Keratinocyte (primary cell): ENCODE measurements at regions not wholly inside any gene's neighbourhood (a gene's known extent, or its start where the extent isn't known, plus 50 kb on each side); places are given as distances from the start of the nearest gene placed in this dataset.

Source experiments
- DNase-seq: peaks from one replicate; pipeline ENCODE4 v3.0.0-alpha.2; 2011; ENCODE audit warnings: low read depth, missing footprints, low spot score
- FAIRE-seq: peaks from 2 replicates; lab custom pipeline; 2011; peaks lifted over from hg19 to GRCh38; lab: Jason Lieb, UNC
- H2AFZ ChIP-seq: 2 replicates; pipeline ENCODE4 v1.6.0; 2012; ENCODE audit warnings: low read length, control low read depth, inconsistent platforms; ENCODE audit not compliant: control insufficient read depth
- H3K27ac ChIP-seq: 2 replicates; pipeline ENCODE4 v1.5.1; 2011; ENCODE audit warnings: low read length; ENCODE audit not compliant: control insufficient read depth, insufficient read depth
- H3K27me3 ChIP-seq: 3 replicates; pipeline ENCODE4 v1.6.0; 2011; ENCODE audit warnings: low read length; ENCODE audit not compliant: control insufficient read depth, insufficient read depth; ENCODE audit errors: extremely low read depth
- H3K36me3 ChIP-seq, 2 experiments: 2 replicates in 1 of 2; 3 replicates in 1 of 2; pipeline ENCODE4 v1.5.1; 2011; ENCODE audit warnings: low read length in 2 of 2, mild to moderate bottlenecking in 1 of 2; ENCODE audit not compliant: control insufficient read depth in 2 of 2, insufficient read depth in 2 of 2; ENCODE audit errors: extremely low read depth in 1 of 2
- H3K4me1 ChIP-seq: 3 replicates; pipeline ENCODE4 v1.5.1; 2011; ENCODE audit warnings: low read length; ENCODE audit not compliant: control insufficient read depth, insufficient read depth; ENCODE audit errors: extremely low read depth
- H3K4me2 ChIP-seq: 3 replicates; pipeline ENCODE4 v1.6.0; 2011; ENCODE audit warnings: low read depth, low read length; ENCODE audit not compliant: control insufficient read depth, insufficient read depth; ENCODE audit errors: extremely low read depth
- H3K4me3 ChIP-seq, 3 experiments: fragments of 200-600 bp in 1 of 3; sonication (generic) in 1 of 3; 2 replicates in 2 of 3; 3 replicates in 1 of 3; pipeline ENCODE4 v1.5.1; 2011 to 2016; ENCODE audit warnings: low read length in 3 of 3, mild to moderate bottlenecking in 3 of 3, control low read depth in 2 of 3, inconsistent platforms in 1 of 3, low read depth in 1 of 3, mixed read lengths in 1 of 3, mixed run types in 1 of 3, moderate library complexity in 1 of 3; ENCODE audit not compliant: control insufficient read depth in 2 of 3, insufficient read depth in 2 of 3; ENCODE audit errors: extremely low read depth in 1 of 3
- H3K79me2 ChIP-seq: 2 replicates; pipeline ENCODE4 v1.6.0; 2012; ENCODE audit warnings: low read length; ENCODE audit not compliant: control insufficient read depth, insufficient read depth
- H3K9ac ChIP-seq: 3 replicates; pipeline ENCODE4 v1.6.0; 2011; ENCODE audit warnings: low read length; ENCODE audit not compliant: control insufficient read depth, insufficient read depth; ENCODE audit errors: extremely low read depth
- H3K9me1 ChIP-seq: 3 replicates; pipeline ENCODE4 v1.6.0; 2011; ENCODE audit warnings: low read length; ENCODE audit not compliant: control insufficient read depth, insufficient read depth; ENCODE audit errors: extremely low read depth
- H3K9me3 ChIP-seq: 2 replicates; pipeline ENCODE4 v1.5.1; 2012; ENCODE audit warnings: low read depth, low read length; ENCODE audit not compliant: control insufficient read depth
- H4K20me1 ChIP-seq: 3 replicates; pipeline ENCODE4 v1.6.0; 2011; ENCODE audit warnings: low read length; ENCODE audit not compliant: control insufficient read depth, insufficient read depth; ENCODE audit errors: extremely low read depth
- CTCF ChIP-seq, 3 experiments: IDR thresholded peaks in 1 of 3; conservative IDR thresholded peaks in 1 of 3; optimal IDR thresholded peaks in 1 of 3; 2 replicates in 2 of 3; 3 replicates in 1 of 3; pipeline versions ENCODE3 to v1.5.1; 2011; ENCODE audit warnings: low read length in 3 of 3, mild to moderate bottlenecking in 3 of 3, moderate library complexity in 2 of 3, control low read depth in 1 of 3, inconsistent platforms in 1 of 3; ENCODE audit not compliant: insufficient read depth in 2 of 3; ENCODE audit errors: extremely low read depth in 1 of 3
- EZH2 ChIP-seq: IDR thresholded peaks from one replicate; pipeline ENCODE4 v1.6.1; 2012; ENCODE audit warnings: inconsistent platforms, mild to moderate bottlenecking, low read length, moderate library complexity
- dilution Hi-C: fragments of 300-500 bp; cut with MboI; formaldehyde crosslinking; loops from one replicate; pipeline ENCODE4 v1.7.0; 2020; ENCODE audit warnings: low sequenced_read_pairs; ENCODE audit not compliant: extremely low pct_ligation_motif_present

- Histone ChIP-seq H3K4me2 (no peak overlapping the region), H3K36me3 (no peaks in the 10 kb centered on the region), H3K4me1 (no peaks in the 10 kb centered on the region), H3K27me3 (no peaks in the 10 kb centered on the region), H3K4me3 (no peak overlapping the region), H4K20me1 (no peaks in the 10 kb centered on the region), H2AFZ (no peak overlapping the region), H3K9me3 (no peaks in the 10 kb centered on the region), H3K27ac (no peak overlapping the region), H3K79me2 (no peaks in the 10 kb centered on the region), H3K9me1 (no peaks in the 10 kb centered on the region), H3K9ac (no peak overlapping the region)
- dilution Hi-C loops: no loop called here
- DNase-seq (no peak), FAIRE-seq (no peak)
- TF ChIP-seq CTCF (optimal IDR thresholded peaks at IDR 0.05 in 1 of 3, IDR thresholded peaks at IDR 0.05 in 1 of 3, conservative IDR thresholded peaks at IDR 0.05 in 1 of 3; ENCODE audit: extremely low read depth in 1 of 3, insufficient read depth in 2 of 3, low read length in 3 of 3): no peak
- no peak for TF ChIP-seq EZH2
Measured at GRCh38 chr3:117488983-117489382, 779.4 kb downstream of the TUSC7 start.

- no peak overlapping the region for H3K27ac ChIP-seq
- dilution Hi-C loops: no loop called here
- H3K4me2 ChIP-seq: no peak overlapping the region
- H3K9me3 ChIP-seq: no peaks in the 10 kb centered on the region
- H3K36me3 ChIP-seq: no peaks in the 10 kb centered on the region
- H2AFZ ChIP-seq: no peak overlapping the region
- H3K79me2 ChIP-seq: no peaks in the 10 kb centered on the region
- H4K20me1 ChIP-seq: no peaks in the 10 kb centered on the region
- TF ChIP-seq EZH2: no peak
- no peak for TF ChIP-seq CTCF (optimal IDR thresholded peaks at IDR 0.05 in 1 of 3, IDR thresholded peaks at IDR 0.05 in 1 of 3, conservative IDR thresholded peaks at IDR 0.05 in 1 of 3; ENCODE audit: extremely low read depth in 1 of 3, insufficient read depth in 2 of 3, low read length in 3 of 3)
- no peaks in the 10 kb centered on the region for H3K27me3 ChIP-seq
- H3K4me1 ChIP-seq: no peaks in the 10 kb centered on the region
- H3K9me1 ChIP-seq: no peaks in the 10 kb centered on the region
- FAIRE-seq (no peak), DNase-seq (no peak)
- no peak overlapping the region for H3K9ac ChIP-seq
- H3K4me3 ChIP-seq: no peak overlapping the region
Measured at GRCh38 chr3:117489663-117490079, 780.1 kb downstream of the TUSC7 start.
